Loucy (cell line): ENCODE measurements at regions not wholly inside any gene's neighbourhood (a gene's known extent, or its start where the extent isn't known, plus 50 kb on each side); places are given as distances from the start of the nearest gene placed in this dataset.

ENCODE experiments used
- H2AFZ ChIP-seq: fragments of 200-600 bp; sonication (generic); 2 replicates; pipeline ENCODE4 v1.6.0; 2016; ENCODE audit warnings: antibody characterized with exemption, mild to moderate bottlenecking, low read length, moderate library complexity
- H3F3A ChIP-seq: fragments of 200-600 bp; 2 replicates; pipeline ENCODE4 v1.6.0; 2016; ENCODE audit warnings: antibody characterized with exemption, low read depth, mild to moderate bottlenecking
- H3K27me3 ChIP-seq: fragments of 200-600 bp; sonication (generic); 2 replicates; pipeline ENCODE4 v1.6.1; 2014; ENCODE audit warnings: low read length, mild to moderate bottlenecking; ENCODE audit not compliant: insufficient read depth, poor library complexity, severe bottlenecking
- H3K36me3 ChIP-seq: fragments of 200-600 bp; sonication (generic); 2 replicates; pipeline ENCODE4 v1.6.1; 2016; ENCODE audit warnings: low read length; ENCODE audit not compliant: insufficient read depth
- H3K4me1 ChIP-seq: fragments of 200-600 bp; sonication (generic); 2 replicates; pipeline ENCODE4 v1.5.1; 2014; ENCODE audit warnings: low read length, mild to moderate bottlenecking; ENCODE audit not compliant: insufficient read depth, poor library complexity, severe bottlenecking
- H3K4me2 ChIP-seq: fragments of 200-600 bp; sonication (generic); 2 replicates; pipeline ENCODE4 v1.6.0; 2014; ENCODE audit warnings: antibody characterized with exemption, low read length, low read depth, mild to moderate bottlenecking; ENCODE audit not compliant: poor library complexity, severe bottlenecking
- H3K4me3 ChIP-seq: fragments of 200-600 bp; sonication (generic); 2 replicates; pipeline ENCODE4 v1.5.1; 2014; ENCODE audit warnings: low read length, mild to moderate bottlenecking, mixed read lengths; ENCODE audit not compliant: poor library complexity, severe bottlenecking
- H3K79me2 ChIP-seq: fragments of 200-600 bp; sonication (generic); 2 replicates; pipeline ENCODE4 v1.6.1; 2014; ENCODE audit warnings: low read length; ENCODE audit not compliant: insufficient read depth
- H3K9ac ChIP-seq: fragments of 200-600 bp; sonication (generic); 2 replicates; pipeline ENCODE4 v1.6.0; 2014; ENCODE audit warnings: mild to moderate bottlenecking, low read depth, low read length, moderate library complexity; ENCODE audit not compliant: poor library complexity, severe bottlenecking
- H3K9me2 ChIP-seq: fragments of 200-600 bp; sonication (generic); replicated peaks from 2 replicates; pipeline ENCODE4 v1.6.1; 2016; ENCODE audit warnings: low read depth, low read length, mixed read lengths
- H3K9me3 ChIP-seq: fragments of 200-600 bp; sonication (generic); 2 replicates; pipeline ENCODE4 v1.6.1; 2014; ENCODE audit warnings: mild to moderate bottlenecking, antibody characterized with exemption, low read length, low read depth; ENCODE audit not compliant: insufficient read depth
- H4K20me1 ChIP-seq: fragments of 200-600 bp; sonication (generic); 2 replicates; pipeline ENCODE4 v1.6.0; 2014; ENCODE audit warnings: antibody characterized with exemption, low read length, mild to moderate bottlenecking; ENCODE audit not compliant: insufficient read depth, poor library complexity, severe bottlenecking
- CTCF ChIP-seq: fragments of 200-600 bp; sonication (generic); conservative IDR thresholded peaks from 2 replicates; pipeline ENCODE4 v1.5.1; 2014; ENCODE audit warnings: mild to moderate bottlenecking, antibody characterized with exemption, low read length
- EZH2phosphoT487 ChIP-seq: fragments of 200-600 bp; IDR thresholded peaks from 2 replicates; pipeline ENCODE4 v1.6.1; 2018; ENCODE audit warnings: antibody characterized with exemption, mild to moderate bottlenecking, moderate library complexity, borderline replicate concordance

GRCh38 chr3:88452228-88452627 lies 302.5 kb downstream of the C3orf38 start:
- H3K4me3 ChIP-seq = no peak overlapping the region
- H3K79me2 ChIP-seq = no peaks in the 10 kb centered on the region
- no peaks in the 10 kb centered on the region for H3K27me3 ChIP-seq
- no peak overlapping the region for H3K9ac ChIP-seq
- no peaks in the 10 kb centered on the region for H3K9me2 ChIP-seq
- H3K9me3 ChIP-seq = no peaks in the 10 kb centered on the region
- H3K36me3 ChIP-seq = no peaks in the 10 kb centered on the region
- H3K4me2 ChIP-seq = no peak overlapping the region
- no peak overlapping the region for H2AFZ ChIP-seq
- H4K20me1 ChIP-seq = no peaks in the 10 kb centered on the region
- no peak for TF ChIP-seq EZH2phosphoT487
- H3F3A ChIP-seq = no peaks in the 10 kb centered on the region
- no peaks in the 10 kb centered on the region for H3K4me1 ChIP-seq

- Histone ChIP-seq H3K9ac (no peak overlapping the region), H2AFZ (no peak overlapping the region), H3K4me3 (no peak overlapping the region), H3K9me2 (no peaks in the 10 kb centered on the region), H3K4me1 (no peaks in the 10 kb centered on the region), H3K4me2 (no peak overlapping the region), H3K9me3 (no peaks in the 10 kb centered on the region), H4K20me1 (no peaks in the 10 kb centered on the region), H3K27me3 (no peaks in the 10 kb centered on the region), H3K79me2 (no peaks in the 10 kb centered on the region), H3F3A (no peaks in the 10 kb centered on the region), H3K36me3 (no peaks in the 10 kb centered on the region)
- TF ChIP-seq EZH2phosphoT487 (no peak), CTCF (no peak)
Measured at GRCh38 chr3:88460369-88460768, 310.6 kb downstream of the C3orf38 start.

GRCh38 chr3:88462230-88462629 lies 312.5 kb downstream of the C3orf38 start:
- Histone ChIP-seq H3K4me1 (no peaks in the 10 kb centered on the region), H3K36me3 (no peaks in the 10 kb centered on the region), H3K4me3 (no peak overlapping the region), H3K4me2 (no peak overlapping the region), H3F3A (no peaks in the 10 kb centered on the region), H3K9ac (no peak overlapping the region), H3K27me3 (no peaks in the 10 kb centered on the region), H4K20me1 (no peaks in the 10 kb centered on the region), H3K9me2 (no peaks in the 10 kb centered on the region), H2AFZ (no peak overlapping the region), H3K79me2 (no peaks in the 10 kb centered on the region), H3K9me3 (no peaks in the 10 kb centered on the region)
- TF ChIP-seq EZH2phosphoT487 (no peak), CTCF (no peak)

- Histone ChIP-seq H3K4me3 (no peak overlapping the region), H2AFZ (no peak overlapping the region), H3K9ac (no peak overlapping the region), H3F3A (no peaks in the 10 kb centered on the region), H3K9me3 (no peaks in the 10 kb centered on the region), H3K9me2 (no peaks in the 10 kb centered on the region), H3K4me2 (no peak overlapping the region), H3K36me3 (no peaks in the 10 kb centered on the region), H3K4me1 (no peaks in the 10 kb centered on the region), H4K20me1 (no peaks in the 10 kb centered on the region), H3K79me2 (no peaks in the 10 kb centered on the region), H3K27me3 (no peaks in the 10 kb centered on the region)
- no peak for TF ChIP-seq CTCF
- no peak for TF ChIP-seq EZH2phosphoT487
Measured at GRCh38 chr3:88467191-88467590, 317.4 kb downstream of the C3orf38 start.
